ENCODE measurements at regions not wholly inside any gene's neighbourhood (a gene's known extent, or its start where the extent isn't known, plus 50 kb on each side); places are given as distances from the start of the nearest gene placed in this dataset.

GRCh38 chr1:34518146-34518699 is 236.6 kb upstream of the GJB5 start:
- no peak for FAIRE-seq

GRCh38 chr1:34520111-34520510 is 234.7 kb upstream of the GJB5 start:
- no peak for FAIRE-seq

- no peak for FAIRE-seq
Measured at GRCh38 chr1:34524783-34525182, 230.1 kb upstream of the GJB5 start.

GRCh38 chr1:34529935-34530859 is 224.7 kb upstream of the GJB5 start:
- no peak for FAIRE-seq

GRCh38 chr1:34532113-34532512 is 222.7 kb upstream of the GJB5 start:
- FAIRE-seq, result no peak

- FAIRE-seq, result no peak
Measured at GRCh38 chr1:34538481-34538880, 216.4 kb upstream of the GJB5 start.

GRCh38 chr1:34547046-34547674 is 207.7 kb upstream of the GJB5 start:
- no peak for FAIRE-seq

GRCh38 chr1:34549199-34549598 is 205.6 kb upstream of the GJB5 start:
- FAIRE-seq, result no peak

GRCh38 chr1:34578306-34578705 is 176.5 kb upstream of the GJB5 start:
- FAIRE-seq, result no peak

GRCh38 chr1:34582356-34582755 is 172.5 kb upstream of the GJB5 start:
- no peak for FAIRE-seq

- no peak for FAIRE-seq
Measured at GRCh38 chr1:34587761-34588160, 167.1 kb upstream of the GJB5 start.

GRCh38 chr1:34590211-34590623 is 164.6 kb upstream of the GJB5 start:
- FAIRE-seq, result no peak

- no peak for FAIRE-seq
Measured at GRCh38 chr1:34591751-34592629, 162.9 kb upstream of the GJB5 start.

GRCh38 chr1:34597877-34598514 is 156.9 kb upstream of the GJB5 start:
- no peak for FAIRE-seq

- no peak for FAIRE-seq
Measured at GRCh38 chr1:34602907-34603306, 151.9 kb upstream of the GJB5 start.

- FAIRE-seq, result no peak
Measured at GRCh38 chr1:34603594-34603993, 151.3 kb upstream of the GJB5 start.

GRCh38 chr1:34606504-34606903 is 148.3 kb upstream of the GJB5 start:
- FAIRE-seq, result no peak

GRCh38 chr1:34610063-34610462 is 144.8 kb upstream of the GJB5 start:
- FAIRE-seq, result no peak

- no peak for FAIRE-seq
Measured at GRCh38 chr1:34611571-34611970, 143.3 kb upstream of the GJB5 start.

GRCh38 chr1:34612091-34612827 is 142.6 kb upstream of the GJB5 start:
- FAIRE-seq, result no peak

GRCh38 chr1:34617321-34618118 is 137.3 kb upstream of the GJB5 start:
- FAIRE-seq, result no peak

Measured in islet of Langerhans (tissue), 1 donor.